ENCODE measurements at regions not wholly inside any gene's neighbourhood (a gene's known extent, or its start where the extent isn't known, plus 50 kb on each side); places are given as distances from the start of the nearest gene placed in this dataset.

- Histone ChIP-seq H2BK15ac (ENCODE audit: low read depth, low read length) (no peak overlapping the region), H3K23ac (ENCODE audit: low read depth, low read length) (no peak overlapping the region), H2AFZ (replicated peaks; ENCODE audit: low read length, poor library complexity) (no peak overlapping the region), H3K14ac (replicated peaks; ENCODE audit: low read depth, low read length) (no peak overlapping the region), H3K9me3 (ENCODE audit: control insufficient read depth, insufficient read depth, low read length) (no peaks in the 10 kb centered on the region), H3K9ac (ENCODE audit: low read depth, low read length) (no peak overlapping the region), H3K18ac (ENCODE audit: low read depth, low read length) (no peak overlapping the region), H3K9me1 (ENCODE audit: insufficient read depth, low read length) (no peaks in the 10 kb centered on the region), H3K27me3 (ENCODE audit: control insufficient read depth, insufficient read depth, low read length) (no peaks in the 10 kb centered on the region), H3K27ac (ENCODE audit: insufficient read depth, low read length) (no peak overlapping the region), H3K36me3 (ENCODE audit: control insufficient read depth, insufficient read depth, low read length) (no peaks in the 10 kb centered on the region), H3K79me1 (ENCODE audit: low read depth in 1 of 2, low read length in 2 of 2) (no peaks in the 10 kb centered on the region), H3K4me3 (ENCODE audit: insufficient read depth, low read depth, low read length) (no peak overlapping the region), H4K5ac (ENCODE audit: low read depth, low read length) (no peak overlapping the region), H2BK5ac (ENCODE audit: low read depth, low read length, poor library complexity, severe bottlenecking) (no peak overlapping the region), H4K8ac (ENCODE audit: low read depth in 2 of 2, low read length in 2 of 2) (no peak overlapping the region), H3K56ac (ENCODE audit: extremely low read depth, insufficient read depth, low read length) (no peak overlapping the region), H2BK20ac (ENCODE audit: low read depth, low read length) (no peak overlapping the region), H2AK5ac (ENCODE audit: low read depth, low read length) (no peak overlapping the region), H4K91ac (ENCODE audit: insufficient read depth, low read depth, low read length) (no peak overlapping the region), H3K4ac (ENCODE audit: low read depth, low read length) (no peak overlapping the region), H3K4me2 (ENCODE audit: low read depth, low read length) (no peak overlapping the region), H4K20me1 (ENCODE audit: insufficient read depth, low read length) (no peaks in the 10 kb centered on the region), H2AK9ac (replicated peaks; ENCODE audit: low read depth, low read length, poor library complexity) (no peak overlapping the region), H3K4me1 (ENCODE audit: control insufficient read depth, insufficient read depth, low read length) (no peaks in the 10 kb centered on the region), H2BK120ac (ENCODE audit: low read depth, low read length) (no peak overlapping the region)
- intact Hi-C loops (cut with micrococcal nuclease) (no loop called here), in situ Hi-C loops (cut with MboI; ENCODE audit: low sequenced_read_pairs) (no loop called here), dilution Hi-C loops (cut with HindIII; ENCODE audit: low sequenced_read_pairs, unreplicated experiment) (no loop called here)
- ChIA-PET POLR2A (ENCODE audit: unreplicated experiment) (no interaction called here), CTCF (no interaction called here)
- WGBS, 2 experiments (ENCODE audit: extremely low coverage in 2 of 2, insufficient read length in 1 of 2), result no CpG with 5 or more reads among the region's 5 CpGs
- no peak for DNase-seq
- BruUV-seq (replicated peaks), result no TSS peak
- TF ChIP-seq SMC3 (IDR thresholded peaks at IDR 0.05; ENCODE audit: low read depth, low read length), result no peak
- TF ChIP-seq BHLHE40 (IDR thresholded peaks at IDR 0.05; ENCODE audit: low read depth, low read length), result no peak
- no peak for TF ChIP-seq FOS (IDR thresholded peaks at IDR 0.05; ENCODE audit: low read depth, low read length)
- no peak for ATAC-seq (ENCODE audit: low read depth)
These were observed 108.9 kb upstream of the NCAM1 start for GRCh38 chr11:112852143-112852866.
